ENCODE measurements at regions not wholly inside any gene's neighbourhood (a gene's known extent, or its start where the extent isn't known, plus 50 kb on each side); places are given as distances from the start of the nearest gene placed in this dataset.
"Not testable (repeated sequence)": the region's sequence is repeated elsewhere in the genome, so short reads cannot be mapped to it uniquely, and the experiment has no call there.

DNA sequence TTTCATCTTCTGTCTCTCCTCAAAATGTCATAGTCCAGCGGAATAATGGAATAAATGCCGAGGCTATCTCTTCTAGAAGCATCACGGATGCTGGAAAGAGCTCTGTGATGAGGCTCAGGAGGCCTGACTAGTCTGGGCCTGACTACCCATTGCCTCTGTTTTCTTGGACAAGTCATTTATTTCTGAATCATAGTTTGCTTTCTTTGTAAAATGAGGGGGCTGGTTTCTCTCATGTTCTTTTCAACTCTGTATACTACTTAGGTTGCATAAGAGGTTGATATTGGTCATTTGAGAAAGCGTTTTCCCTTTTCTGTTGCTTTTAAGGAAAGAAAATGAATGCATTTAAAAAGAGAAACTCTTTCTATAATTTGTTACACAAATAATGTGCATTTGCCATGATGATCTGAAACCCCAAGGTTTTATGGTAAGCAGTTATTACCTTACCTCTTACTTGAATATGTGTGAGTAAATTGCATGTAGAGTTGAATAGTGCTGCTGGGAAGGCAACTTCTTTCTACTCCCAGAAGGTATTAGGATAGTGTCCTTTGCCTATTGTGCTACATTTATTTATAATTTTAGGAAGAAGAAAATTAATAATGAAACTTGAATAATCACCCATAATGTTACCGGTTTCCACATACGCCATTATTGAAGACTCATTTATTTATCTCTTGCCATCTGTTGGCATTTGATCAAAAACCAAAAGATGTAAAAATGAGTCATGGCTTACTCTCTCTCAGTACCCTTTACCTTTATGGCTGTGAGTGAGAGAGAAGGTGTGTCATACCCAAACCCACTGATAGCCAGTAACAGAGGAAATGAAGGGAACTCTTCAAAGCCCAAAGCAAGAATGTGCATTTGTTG is 179.1 kb downstream of the FASLG start:
- no peak for DNase-seq (ENCODE audit: low read depth in 3 of 3)

DNA sequence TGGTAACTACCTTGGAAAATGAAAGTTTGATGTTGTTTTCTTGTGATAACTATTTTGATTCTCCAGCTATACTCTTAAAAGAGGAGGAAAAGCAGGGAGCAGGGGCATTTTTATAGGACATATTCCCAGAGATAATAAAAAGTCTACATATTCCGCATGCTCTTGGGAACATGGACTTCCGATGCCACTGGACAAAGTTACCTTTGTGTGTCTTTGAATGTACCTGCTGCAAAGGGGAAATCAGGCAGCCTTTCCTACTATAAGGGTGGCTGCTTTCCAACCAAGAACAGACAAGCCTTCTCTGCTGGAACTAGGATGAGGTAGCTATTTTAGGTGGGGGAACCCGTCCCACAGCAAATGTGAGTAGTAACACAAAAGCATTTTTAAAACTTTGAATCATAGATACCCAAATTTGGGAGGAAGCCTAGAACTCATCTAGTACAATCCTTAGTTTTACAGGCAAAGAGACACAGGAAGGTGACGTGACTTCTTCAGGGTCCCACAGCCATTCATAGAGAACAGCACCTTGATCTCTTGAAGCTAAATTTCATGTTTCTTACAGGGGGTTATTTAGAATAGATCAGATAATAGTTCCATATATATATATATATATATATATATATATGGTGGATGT is 179.9 kb downstream of the FASLG start:
- DNase-seq (ENCODE audit: low read depth in 3 of 3), result no peak

DNA sequence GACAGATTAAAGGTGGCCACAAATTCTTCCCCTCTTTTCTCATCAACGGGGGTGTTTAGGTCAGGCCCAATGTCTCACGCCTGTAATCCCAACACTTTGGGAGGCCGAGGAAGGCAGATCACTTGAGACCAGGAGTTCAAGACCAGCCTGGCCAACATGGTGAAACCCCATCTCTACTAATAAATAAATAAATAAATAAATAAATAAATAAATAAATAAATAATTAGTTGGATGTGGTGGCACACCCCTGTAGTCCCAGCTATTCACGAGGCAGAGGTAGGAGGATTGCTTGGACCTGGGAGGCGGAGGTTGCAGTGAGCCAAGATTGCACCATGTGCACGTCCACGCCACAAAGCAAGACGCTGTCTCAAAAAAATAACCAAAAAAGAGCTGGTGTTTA is 180.7 kb downstream of the FASLG start:
- DNase-seq (ENCODE audit: low read depth in 3 of 3), result not testable (repeated sequence)

DNA sequence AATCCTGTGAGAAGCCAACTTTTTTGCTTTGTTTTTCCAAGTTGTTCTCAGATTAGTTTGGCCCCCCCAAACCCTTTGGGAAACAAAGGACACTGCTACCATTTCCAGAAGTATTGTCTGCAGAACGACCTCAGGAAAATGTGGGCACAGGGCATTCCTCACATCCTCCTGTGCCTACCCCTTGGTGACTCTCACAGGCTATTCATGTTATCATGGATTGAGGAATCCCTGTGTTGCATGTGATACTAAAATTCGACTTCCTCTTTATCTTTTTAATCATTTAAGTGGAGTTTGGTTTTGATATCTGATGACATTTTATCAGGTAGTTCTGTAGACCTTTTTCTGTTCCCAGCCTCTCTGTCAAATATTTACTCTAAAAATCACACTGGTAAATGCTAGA is 184.5 kb downstream of the FASLG start:
- DNase-seq (ENCODE audit: low read depth in 3 of 3), result no peak

DNA sequence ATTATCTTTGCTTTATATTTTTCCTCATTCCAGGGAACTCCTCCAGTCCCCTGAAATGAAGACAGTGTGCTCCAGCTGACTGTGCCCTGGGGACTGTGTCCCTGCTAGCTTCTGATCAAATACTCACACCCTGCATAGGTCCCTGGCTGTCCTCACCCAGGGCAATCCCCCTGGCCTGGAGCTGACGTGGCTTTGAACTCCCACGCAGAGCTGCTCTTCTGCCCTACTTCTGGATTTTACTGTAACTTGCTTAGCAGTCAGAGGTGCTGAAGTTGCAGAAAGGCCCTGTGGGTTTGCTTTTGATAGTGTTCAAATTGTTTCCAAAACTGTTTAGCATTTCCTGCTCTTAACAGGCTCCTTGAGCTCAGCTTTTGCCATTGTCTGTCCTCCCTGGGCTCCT is 186.5 kb downstream of the FASLG start:
- peak; percentile 29 to 52 (median 47) for DNase-seq (ENCODE audit: low read depth in 3 of 3)

DNA sequence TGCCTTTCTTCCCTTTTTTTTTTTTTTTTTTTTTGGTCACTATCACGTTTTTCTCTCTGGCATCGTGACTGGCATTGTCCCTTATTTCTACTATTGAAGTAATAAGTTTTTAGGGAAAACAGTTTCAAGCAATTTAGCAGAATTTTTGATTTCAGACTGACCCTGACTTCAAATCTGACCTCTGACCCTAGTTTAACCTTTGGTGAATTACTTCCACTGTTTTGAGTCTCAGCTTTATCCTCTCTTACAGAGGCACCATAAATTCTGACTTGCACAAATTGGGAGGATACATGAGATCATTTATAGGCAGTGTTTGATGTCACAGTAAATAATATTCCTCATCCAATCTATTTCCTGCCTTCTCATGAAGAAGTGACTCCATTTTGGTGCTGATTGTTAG is 187.0 kb downstream of the FASLG start:
- no peak for DNase-seq (ENCODE audit: low read depth in 3 of 3)

DNA sequence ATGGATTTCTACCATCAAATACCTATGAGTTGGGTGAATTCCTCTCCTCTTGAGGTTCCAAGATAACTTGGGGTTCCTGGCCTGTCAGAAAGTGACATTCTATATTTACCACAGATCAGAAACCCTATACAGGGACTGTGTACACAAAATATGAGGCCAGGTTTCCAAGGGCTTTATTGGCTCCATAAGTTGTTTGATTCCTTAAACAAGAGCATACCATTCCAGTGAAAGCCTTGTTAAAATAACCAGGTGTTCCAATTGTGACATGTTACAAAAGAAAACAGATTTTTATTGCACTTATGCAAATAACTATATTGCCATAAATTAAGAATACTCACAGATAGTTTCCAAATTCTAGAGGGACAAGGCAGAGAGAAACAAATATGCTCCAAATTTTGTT is 188.9 kb downstream of the FASLG start:
- not testable (repeated sequence) for DNase-seq (ENCODE audit: low read depth in 3 of 3)

DNA sequence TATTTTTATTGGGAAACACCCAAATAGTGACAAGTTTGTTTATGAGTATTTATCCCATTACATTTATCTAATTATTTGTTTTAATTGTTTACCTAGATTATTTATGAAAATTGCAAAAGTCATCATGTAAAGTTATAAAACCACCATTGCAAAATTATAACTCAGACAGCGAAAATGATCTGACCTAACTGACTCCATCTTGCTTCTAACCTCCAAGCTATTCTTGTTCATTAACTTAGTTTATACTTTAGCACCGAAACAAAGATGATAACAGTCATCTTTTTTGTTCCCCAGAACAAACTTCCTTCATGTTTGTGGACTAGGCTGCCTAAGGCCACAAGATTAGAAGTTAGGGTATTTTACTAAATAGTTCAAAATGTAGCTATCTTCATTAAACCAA is 190.8 kb downstream of the FASLG start:
- no peak for DNase-seq (ENCODE audit: low read depth in 3 of 3)

DNA sequence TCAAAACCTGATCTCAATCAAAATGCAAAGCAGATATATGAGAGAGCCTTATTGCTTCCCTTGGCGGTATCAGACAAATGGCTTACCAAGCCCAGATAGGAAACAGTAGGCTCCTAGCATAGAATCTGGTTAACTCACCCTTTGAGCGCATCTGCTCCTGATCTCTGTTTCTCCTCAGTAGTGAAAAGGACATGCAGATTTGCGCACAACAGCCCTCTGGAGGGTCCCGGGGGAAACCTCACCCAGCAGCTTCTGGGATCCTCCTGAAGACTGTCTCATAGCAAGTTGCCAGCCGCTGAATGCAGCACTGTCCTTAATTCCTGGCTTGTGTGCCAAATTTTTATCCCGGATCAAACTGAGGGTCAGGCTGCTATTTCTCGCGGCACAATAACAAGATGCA is 192.2 kb downstream of the FASLG start:
- no peak for DNase-seq (ENCODE audit: low read depth in 3 of 3)

DNA sequence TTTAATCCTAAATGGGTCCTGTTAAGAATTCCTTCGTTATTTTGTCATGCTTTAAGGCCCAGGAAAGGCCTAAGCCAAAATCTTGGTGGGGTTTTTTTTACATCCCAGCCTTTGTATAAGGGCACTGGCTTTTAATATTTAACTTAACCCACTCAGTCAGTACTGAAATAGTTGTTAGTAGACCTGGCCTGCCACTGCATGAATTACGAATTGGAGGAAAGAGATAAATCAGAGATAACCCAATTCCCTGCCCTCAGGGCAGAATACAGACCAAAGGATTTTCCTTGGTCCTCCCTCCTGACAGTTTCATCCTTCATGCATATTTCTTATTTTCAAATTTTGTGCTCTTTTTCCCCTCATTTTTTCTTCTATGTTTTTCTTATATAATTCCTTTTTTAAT is 193.0 kb downstream of the FASLG start:
- no peak for DNase-seq (ENCODE audit: low read depth in 3 of 3)

DNA sequence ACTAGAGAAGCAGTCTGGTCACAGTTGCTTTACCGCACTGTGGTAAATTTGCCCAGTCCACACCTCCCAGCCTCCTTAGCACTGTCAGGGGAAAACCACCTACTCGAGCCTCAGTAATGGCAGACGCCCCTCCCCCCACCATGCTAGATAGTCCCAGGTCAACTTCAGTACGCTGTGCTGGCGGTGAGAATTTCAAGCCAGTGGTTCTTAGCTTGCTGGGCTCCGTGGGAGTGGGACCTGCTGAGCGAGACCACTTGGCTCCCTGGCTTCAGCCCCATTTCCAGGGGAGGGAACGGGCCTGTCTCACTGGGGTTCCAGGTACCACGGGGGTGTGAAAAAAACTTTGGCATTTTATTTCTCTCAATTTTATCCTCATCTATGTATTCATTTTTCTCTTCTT is 194.8 kb downstream of the TNFSF18 start:
- not testable (repeated sequence) for DNase-seq (ENCODE audit: low read depth in 3 of 3)

DNA sequence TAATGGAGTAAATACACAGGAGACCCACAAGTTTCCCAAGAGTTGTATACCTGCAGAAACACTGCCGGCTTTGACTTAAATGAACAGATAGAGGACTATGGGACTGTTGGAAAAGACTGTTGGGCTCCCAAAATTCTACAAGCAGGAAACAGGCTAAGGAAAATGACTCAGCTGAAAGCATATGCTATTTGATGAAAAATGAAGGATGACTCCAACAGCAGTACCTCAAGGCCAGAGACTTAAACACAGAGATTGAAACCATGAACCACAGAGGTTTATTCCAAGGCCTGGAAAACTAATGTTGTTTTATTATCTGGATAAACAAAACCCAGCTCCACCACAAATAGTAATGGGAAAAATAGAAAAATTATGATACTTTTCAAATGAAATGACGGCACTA is 187.7 kb downstream of the TNFSF18 start:
- DNase-seq (ENCODE audit: low read depth in 3 of 3), result no peak

DNA sequence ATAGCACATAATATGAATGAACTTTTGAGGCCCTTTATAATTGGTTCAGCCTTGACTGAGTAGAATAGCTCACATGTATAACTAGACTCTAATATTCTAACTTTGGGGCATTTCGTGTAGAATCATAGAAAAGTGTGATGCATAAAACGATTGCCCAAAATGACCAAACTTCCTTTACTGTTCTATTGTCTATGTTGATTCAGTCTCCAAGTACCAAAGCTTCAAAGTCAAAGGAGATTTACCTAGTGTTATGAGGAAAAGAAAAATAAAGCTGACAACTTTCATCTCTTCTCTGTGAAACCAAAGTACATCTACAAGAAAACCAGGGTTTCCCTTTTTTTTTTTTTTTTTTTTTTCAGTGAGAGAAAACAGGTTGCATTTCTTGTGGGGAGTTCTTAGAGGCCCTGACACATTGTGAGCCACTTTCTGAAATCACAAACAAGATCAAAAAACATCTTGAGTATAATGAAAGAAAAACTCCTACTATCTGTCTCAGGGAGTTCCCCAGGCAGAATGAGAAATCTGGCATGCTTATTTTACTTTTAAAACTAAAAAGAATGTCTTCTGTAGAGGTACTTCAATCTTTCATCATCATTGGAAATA is 183.4 kb downstream of the TNFSF18 start:
- no peak for DNase-seq (ENCODE audit: low read depth in 3 of 3)

DNA sequence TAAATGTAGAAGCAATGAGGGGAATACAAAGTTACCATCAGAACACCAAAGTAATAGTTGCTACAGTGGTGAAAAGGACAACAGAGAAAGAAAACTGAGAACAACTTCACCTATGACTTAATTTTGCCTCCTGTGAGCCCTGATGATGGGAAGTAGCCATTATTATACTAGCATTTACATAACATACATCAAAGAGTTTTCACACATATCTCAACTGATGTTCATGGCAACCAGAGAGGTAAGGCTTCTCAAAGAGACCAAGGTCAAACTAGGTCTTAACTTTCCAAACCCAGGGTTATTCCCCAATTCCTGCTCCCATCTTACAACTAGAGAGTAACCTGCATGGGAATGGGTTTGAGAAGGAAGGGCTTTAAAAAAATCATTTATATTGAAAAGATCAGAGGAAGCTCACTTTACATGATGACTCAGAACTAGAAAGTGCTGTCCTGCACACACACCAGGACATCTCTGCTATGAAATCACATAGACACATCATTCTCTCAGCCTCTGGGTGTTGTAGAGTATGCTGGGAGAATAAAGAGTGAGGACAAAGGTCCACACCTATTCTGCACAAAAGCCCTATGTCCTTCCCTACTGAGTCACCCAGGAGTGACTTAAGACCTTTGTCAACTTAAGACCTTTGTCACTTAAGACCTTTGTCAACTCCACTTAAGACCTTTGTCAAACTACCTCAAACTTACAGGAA is 179.7 kb downstream of the TNFSF18 start:
- no peak for DNase-seq (ENCODE audit: low read depth in 3 of 3)

DNA sequence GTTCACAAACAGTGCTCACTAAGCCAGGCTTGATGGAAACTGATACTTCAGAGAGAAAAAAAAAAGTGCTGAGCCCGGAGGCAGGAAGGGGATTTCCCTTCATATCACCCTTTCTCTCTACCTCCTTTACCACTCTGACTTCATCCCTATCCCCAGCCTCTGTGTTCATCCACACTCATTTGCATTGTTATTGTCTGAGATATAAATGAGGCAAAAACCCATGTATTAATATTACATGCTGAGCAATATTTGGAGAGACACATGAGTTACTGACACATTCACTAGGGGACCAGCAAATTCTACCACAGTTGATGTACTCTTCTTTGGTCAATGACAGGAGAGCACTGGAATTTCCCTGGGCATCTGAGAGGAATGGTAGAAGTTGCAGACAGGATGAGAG is 175.8 kb downstream of the TNFSF18 start:
- no peak for DNase-seq (ENCODE audit: low read depth in 3 of 3)

DNA sequence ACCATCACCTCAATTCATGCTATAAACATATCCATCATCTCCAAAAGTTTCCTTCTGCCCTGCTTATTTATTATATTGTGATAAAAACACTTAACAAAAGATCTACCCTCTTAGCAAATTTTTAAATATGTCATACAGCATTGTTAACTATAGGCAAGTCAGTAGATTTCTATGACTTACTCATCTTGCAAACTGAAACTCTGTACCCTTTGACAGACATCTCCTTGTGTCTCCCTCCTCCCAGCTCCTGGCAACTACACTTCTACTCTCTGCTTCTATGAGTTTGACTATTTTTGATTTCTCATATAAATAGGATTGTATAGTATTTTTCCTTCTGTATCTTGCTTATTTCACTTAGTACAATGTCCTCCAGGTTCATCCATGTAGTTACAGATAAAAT is 174.8 kb downstream of the TNFSF18 start:
- DNase-seq (ENCODE audit: low read depth in 3 of 3), result no peak

DNA sequence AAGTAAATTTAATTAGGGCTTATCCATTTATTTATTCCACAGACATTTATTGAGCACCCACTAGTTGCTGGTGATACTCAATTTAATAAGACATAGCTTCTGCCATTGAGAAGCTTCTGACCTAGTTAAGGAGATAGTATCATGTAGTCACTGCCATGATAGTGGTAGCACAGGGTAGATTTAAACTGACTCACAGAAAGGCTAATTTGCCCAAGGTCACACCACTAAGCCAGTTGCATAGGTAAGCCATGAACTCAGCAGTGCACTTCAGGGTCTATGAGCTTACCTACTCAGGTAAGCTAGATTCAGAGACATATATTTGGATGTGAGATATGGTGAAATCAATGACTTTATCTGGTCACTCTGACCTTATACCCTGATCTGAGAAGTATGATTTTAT is 168.4 kb downstream of the TNFSF18 start:
- no peak for DNase-seq (ENCODE audit: low read depth in 3 of 3)

DNA sequence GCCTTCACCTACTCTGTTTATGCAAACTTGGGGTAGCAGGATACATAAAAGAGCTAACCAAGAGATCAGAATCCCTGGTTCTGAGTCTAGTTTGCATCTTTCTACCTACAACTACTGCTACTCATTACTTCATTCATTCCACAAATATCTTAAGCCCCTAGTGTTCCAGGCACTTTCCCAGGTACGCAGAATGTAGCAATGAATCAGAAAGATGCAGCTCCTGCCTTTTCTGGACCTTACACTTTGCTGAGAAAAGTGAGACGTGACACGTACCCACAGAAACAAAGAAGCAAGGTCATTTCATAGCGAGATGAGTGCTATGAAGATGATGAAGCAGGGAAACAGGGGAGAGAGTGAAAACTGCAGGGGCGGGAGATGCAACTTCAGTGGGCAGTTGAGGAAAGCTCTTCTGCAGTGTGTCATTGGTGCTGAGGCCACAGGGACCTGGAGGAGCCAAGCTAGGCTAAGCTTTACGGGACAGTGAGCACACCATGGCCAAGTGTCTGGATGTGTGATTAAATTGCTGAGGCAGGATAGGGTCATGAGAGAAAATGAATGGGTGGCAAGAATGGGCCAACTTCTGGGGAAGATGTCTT is 167.9 kb downstream of the TNFSF18 start:
- no peak for DNase-seq (ENCODE audit: low read depth in 3 of 3)

DNA sequence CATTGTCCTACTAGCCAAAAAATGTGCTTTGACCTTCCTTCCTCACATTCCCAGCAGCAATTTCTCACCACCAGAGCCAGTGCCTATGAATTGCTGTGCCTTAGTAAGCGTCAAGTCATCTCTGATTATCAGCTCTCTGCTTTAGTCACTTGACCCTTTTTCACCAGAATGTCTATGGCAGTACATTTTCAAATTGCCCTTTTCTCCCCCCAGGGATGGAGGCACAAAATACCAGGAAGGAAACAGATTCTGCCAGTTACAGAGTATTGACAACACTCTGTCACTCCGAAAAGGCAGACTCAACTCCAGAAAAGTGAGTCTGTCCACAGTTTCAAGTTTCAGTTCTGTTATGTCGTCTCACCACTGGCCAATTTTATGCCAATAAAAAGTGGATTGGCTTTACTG is 167.4 kb downstream of the TNFSF18 start:
- no peak for DNase-seq (ENCODE audit: low read depth in 3 of 3)

DNA sequence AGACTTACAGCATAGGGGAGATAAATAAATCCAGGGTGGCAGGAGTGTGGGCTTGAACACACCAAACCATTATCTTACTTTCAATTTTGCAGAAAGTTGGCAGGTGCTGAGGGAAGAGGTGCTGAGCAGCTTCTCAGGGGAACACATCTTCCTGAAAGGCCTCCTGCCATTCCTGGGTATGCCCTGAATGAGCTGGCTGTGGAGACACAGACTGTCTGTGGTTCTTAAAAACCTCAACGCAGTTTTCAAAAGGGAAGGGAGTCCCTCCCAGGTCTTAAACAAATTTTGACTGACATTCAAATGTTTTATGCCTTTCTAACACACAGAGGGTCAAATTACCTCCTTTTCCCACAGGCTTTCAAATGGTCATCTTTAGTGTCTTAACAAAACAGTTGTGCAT is 166.9 kb downstream of the TNFSF18 start:
- no peak for DNase-seq (ENCODE audit: low read depth in 3 of 3)

DNA sequence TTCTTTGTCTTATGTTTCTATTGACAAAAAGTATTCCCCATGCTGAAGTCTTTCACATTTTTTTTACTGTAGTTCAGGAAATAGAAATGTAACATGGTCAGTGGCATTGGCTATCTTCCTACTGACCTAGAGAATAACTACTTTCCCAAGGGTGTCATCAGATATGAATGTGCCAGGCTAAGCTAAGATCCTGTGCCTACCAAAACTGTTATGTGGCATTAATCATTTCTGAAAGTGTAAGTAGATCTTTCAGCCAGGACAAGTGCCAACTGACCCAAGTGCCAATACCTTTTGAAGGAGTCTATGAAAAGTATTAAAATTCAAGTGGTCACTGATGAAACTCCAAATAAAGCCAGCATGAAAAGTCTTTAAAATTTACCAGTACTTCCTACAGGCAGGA is 165.3 kb downstream of the TNFSF18 start:
- DNase-seq (ENCODE audit: low read depth in 3 of 3), result no peak

DNA sequence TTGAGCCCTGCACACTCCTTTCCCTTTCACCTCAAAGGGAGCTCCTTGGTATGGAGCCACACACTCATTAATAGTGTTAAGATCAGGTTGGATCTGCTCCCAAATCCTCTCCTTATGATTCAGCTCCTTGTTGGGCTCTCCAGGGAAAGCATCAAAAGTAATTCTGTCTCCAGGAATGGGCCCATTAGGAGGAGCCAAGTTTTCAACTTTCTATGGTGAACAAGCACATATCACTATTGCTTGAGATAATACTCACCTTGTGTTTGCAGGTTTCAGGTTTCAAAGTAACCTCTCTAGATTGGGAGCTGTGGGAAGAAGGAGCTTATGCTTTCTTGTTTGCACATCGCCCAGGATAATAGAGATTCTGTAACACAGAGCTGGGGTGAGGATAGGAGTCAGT is 164.8 kb downstream of the TNFSF18 start:
- no peak for DNase-seq (ENCODE audit: low read depth in 3 of 3)
